Trophoblast cell (in vitro differentiated cells and primary cell): ENCODE measurements at regions not wholly inside any gene's neighbourhood (a gene's known extent, or its start where the extent isn't known, plus 50 kb on each side); places are given as distances from the start of the nearest gene placed in this dataset.

Source experiments
- DNase-seq, 2 donors: peaks; one replicate each; pipeline ENCODE4 v3.0.0-alpha.2; 2016
- H2AFZ ChIP-seq: 2 replicates; pipeline ENCODE4 v1.6.1; 2013; ENCODE audit warnings: low read length, moderate library complexity, mild to moderate bottlenecking; ENCODE audit not compliant: insufficient read depth, poor library complexity
- H2AK5ac ChIP-seq: 2 replicates; pipeline ENCODE4 v1.6.1; 2013; ENCODE audit warnings: mild to moderate bottlenecking, low read length
- H2BK120ac ChIP-seq: 2 replicates; pipeline ENCODE4 v1.6.1; 2013; ENCODE audit warnings: low read length, mild to moderate bottlenecking, moderate library complexity; ENCODE audit not compliant: insufficient read depth, poor library complexity
- H2BK12ac ChIP-seq: 2 replicates; pipeline ENCODE4 v1.6.1; 2013; ENCODE audit warnings: mild to moderate bottlenecking, low read length, moderate library complexity
- H2BK5ac ChIP-seq: 2 replicates; pipeline ENCODE4 v1.6.1; 2013; ENCODE audit warnings: low read length, low read depth, moderate library complexity, mild to moderate bottlenecking; ENCODE audit not compliant: poor library complexity
- H3K14ac ChIP-seq: 2 replicates; pipeline ENCODE4 v1.6.1; 2013; ENCODE audit warnings: mild to moderate bottlenecking, low read length
- H3K18ac ChIP-seq: 2 replicates; pipeline ENCODE4 v1.6.1; 2013; ENCODE audit warnings: mild to moderate bottlenecking, low read length
- H3K23ac ChIP-seq: 2 replicates; pipeline ENCODE4 v1.6.1; 2013; ENCODE audit warnings: low read length
- H3K27ac ChIP-seq: 2 replicates; pipeline ENCODE4 v1.5.1; 2013; ENCODE audit warnings: low read depth, mild to moderate bottlenecking, inconsistent platforms, low read length, moderate library complexity
- H3K27me3 ChIP-seq: 2 replicates; pipeline ENCODE4 v1.6.1; 2013; ENCODE audit warnings: inconsistent platforms, mild to moderate bottlenecking, low read length, moderate library complexity; ENCODE audit not compliant: insufficient read depth
- H3K36me3 ChIP-seq, 2 experiments: 1 replicate in 1 of 2; 2 replicates in 1 of 2; pipeline ENCODE4 v1.6.1; 2013; ENCODE audit warnings: low read length in 2 of 2, mild to moderate bottlenecking in 2 of 2, moderate library complexity in 1 of 2; ENCODE audit not compliant: insufficient read depth in 2 of 2, control insufficient read depth in 1 of 2
- H3K4ac ChIP-seq: 2 replicates; pipeline ENCODE4 v1.6.1; 2013; ENCODE audit warnings: low read depth, mild to moderate bottlenecking, low read length, moderate library complexity
- H3K4me1 ChIP-seq, 2 experiments: 1 replicate in 1 of 2; 2 replicates in 1 of 2; pipeline ENCODE4 v1.6.1; 2013; ENCODE audit warnings: low read length in 2 of 2, mild to moderate bottlenecking in 2 of 2, moderate library complexity in 1 of 2; ENCODE audit not compliant: insufficient read depth in 2 of 2, control insufficient read depth in 1 of 2
- H3K4me2 ChIP-seq: 2 replicates; pipeline ENCODE4 v1.6.1; 2013; ENCODE audit warnings: inconsistent platforms, mild to moderate bottlenecking, low read length, moderate library complexity
- H3K4me3 ChIP-seq: 2 replicates; pipeline ENCODE4 v1.5.1; 2013; ENCODE audit warnings: mild to moderate bottlenecking, low read depth, low read length, inconsistent platforms
- H3K79me1 ChIP-seq: one replicate; pipeline ENCODE4 v1.6.1; 2013; ENCODE audit warnings: low read length
- H3K79me2 ChIP-seq: 2 replicates; pipeline ENCODE4 v1.6.1; 2013; ENCODE audit warnings: low read length, mild to moderate bottlenecking; ENCODE audit not compliant: control insufficient read depth, insufficient read depth, poor library complexity
- H3K9ac ChIP-seq: 2 replicates; pipeline ENCODE4 v1.6.1; 2013; ENCODE audit warnings: mild to moderate bottlenecking, low read length
- H3K9me3 ChIP-seq: 2 replicates; pipeline ENCODE4 v1.6.1; 2013; ENCODE audit warnings: low read depth, mild to moderate bottlenecking, control low read depth, inconsistent platforms, low read length; ENCODE audit not compliant: insufficient read depth
- H4K12ac ChIP-seq: 2 replicates; pipeline ENCODE4 v1.6.1; 2013; ENCODE audit warnings: low read depth, mild to moderate bottlenecking, low read length, moderate library complexity
- H4K8ac ChIP-seq: 2 replicates; pipeline ENCODE4 v1.6.1; 2013; ENCODE audit warnings: low read depth, mild to moderate bottlenecking, low read length, moderate library complexity
- H4K91ac ChIP-seq: one replicate; pipeline ENCODE4 v1.6.1; 2013; ENCODE audit warnings: low read depth, mild to moderate bottlenecking, low read length, moderate library complexity
- WGBS: extraction: QIAGEN DNeasy Blood & Tissue Kit; methylation state at CpG from one replicate; pipeline ENCODE4 v1.1.7; 2013; ENCODE audit warnings: missing lambda C conversion rate; ENCODE audit not compliant: insufficient read length, insufficient coverage; ENCODE audit errors: extremely low coverage; 5-methylcytosine and 5-hydroxymethylcytosine counted together

- no peak overlapping the region for H2BK5ac ChIP-seq
- H4K91ac ChIP-seq: no peak overlapping the region
- no peaks in the 10 kb centered on the region for H3K27me3 ChIP-seq
- H3K18ac ChIP-seq: no peak overlapping the region
- no peak overlapping the region for H3K14ac ChIP-seq
- no peak overlapping the region for H3K4me3 ChIP-seq
- H2AFZ ChIP-seq: no peak overlapping the region
- H3K9ac ChIP-seq: no peak overlapping the region
- no peaks in the 10 kb centered on the region for H3K4me1 ChIP-seq
- no peak overlapping the region for H4K8ac ChIP-seq
- H4K12ac ChIP-seq: no peak overlapping the region
- H3K4ac ChIP-seq: no peak overlapping the region
- H3K23ac ChIP-seq: no peak overlapping the region
- H2AK5ac ChIP-seq: no peak overlapping the region
- H3K27ac ChIP-seq: no peak overlapping the region
- H3K79me2 ChIP-seq: no peaks in the 10 kb centered on the region
- no peak for DNase-seq
- no CpG with 5 or more reads among the region's 2 CpGs for WGBS
- no peak overlapping the region for H3K4me2 ChIP-seq
- H3K79me1 ChIP-seq: no peaks in the 10 kb centered on the region
- no peak overlapping the region for H2BK120ac ChIP-seq
- H2BK12ac ChIP-seq: no peak overlapping the region
- no peaks in the 10 kb centered on the region for H3K36me3 ChIP-seq
- H3K9me3 ChIP-seq: no peaks in the 10 kb centered on the region
Observed at GRCh38 chrX:139026406-139026805, 314.9 kb upstream of the FGF13 start.

- H2BK12ac ChIP-seq: no peak overlapping the region
- no peaks in the 10 kb centered on the region for H3K79me2 ChIP-seq
- no peak overlapping the region for H3K4me2 ChIP-seq
- H3K4me1 ChIP-seq: no peaks in the 10 kb centered on the region
- no peaks in the 10 kb centered on the region for H3K9me3 ChIP-seq
- no peaks in the 10 kb centered on the region for H3K79me1 ChIP-seq
- H3K4me3 ChIP-seq: no peak overlapping the region
- H3K23ac ChIP-seq: no peak overlapping the region
- no peak overlapping the region for H4K8ac ChIP-seq
- no peak overlapping the region for H2AFZ ChIP-seq
- H3K36me3 ChIP-seq: no peaks in the 10 kb centered on the region
- H3K4ac ChIP-seq: no peak overlapping the region
- no peak overlapping the region for H3K18ac ChIP-seq
- H2BK5ac ChIP-seq: no peak overlapping the region
- H2AK5ac ChIP-seq: no peak overlapping the region
- H4K12ac ChIP-seq: no peak overlapping the region
- H3K14ac ChIP-seq: no peak overlapping the region
- no peak overlapping the region for H4K91ac ChIP-seq
- no peaks in the 10 kb centered on the region for H3K27me3 ChIP-seq
- no peak overlapping the region for H3K27ac ChIP-seq
- H3K9ac ChIP-seq: no peak overlapping the region
- DNase-seq: no peak
- no peak overlapping the region for H2BK120ac ChIP-seq
Observed at GRCh38 chrX:139025816-139026215, 314.3 kb upstream of the FGF13 start.

- Histone ChIP-seq H3K4me1 (no peaks in the 10 kb centered on the region), H3K4me3 (no peak overlapping the region), H3K23ac (no peak overlapping the region), H3K4ac (no peak overlapping the region), H2BK120ac (no peak overlapping the region), H3K9ac (no peak overlapping the region), H3K18ac (no peak overlapping the region), H3K36me3 (no peaks in the 10 kb centered on the region), H2BK5ac (no peak overlapping the region), H2AFZ (no peak overlapping the region), H3K9me3 (no peaks in the 10 kb centered on the region), H4K12ac (no peak overlapping the region), H2AK5ac (no peak overlapping the region), H2BK12ac (no peak overlapping the region), H3K27ac (no peak overlapping the region), H3K4me2 (no peak overlapping the region), H3K27me3 (no peaks in the 10 kb centered on the region), H3K14ac (no peak overlapping the region), H4K91ac (no peak overlapping the region), H4K8ac (no peak overlapping the region), H3K79me2 (no peaks in the 10 kb centered on the region), H3K79me1 (no peaks in the 10 kb centered on the region)
- DNase-seq: no peak
- WGBS: no CpG with 5 or more reads among the region's 3 CpGs
Observed at GRCh38 chrX:139023531-139023930, 312.0 kb upstream of the FGF13 start.

GRCh38 chrX:139020801-139021200, 309.3 kb upstream of the FGF13 start:
- Histone ChIP-seq H2BK5ac (no peak overlapping the region), H3K4me2 (no peak overlapping the region), H3K27me3 (no peaks in the 10 kb centered on the region), H3K9me3 (no peaks in the 10 kb centered on the region), H2AFZ (no peak overlapping the region), H3K79me2 (no peaks in the 10 kb centered on the region), H2AK5ac (no peak overlapping the region), H4K91ac (no peak overlapping the region), H3K14ac (no peak overlapping the region), H3K79me1 (no peaks in the 10 kb centered on the region), H3K27ac (no peak overlapping the region), H3K18ac (no peak overlapping the region), H4K8ac (no peak overlapping the region), H3K4ac (no peak overlapping the region), H3K9ac (no peak overlapping the region), H2BK12ac (no peak overlapping the region), H4K12ac (no peak overlapping the region), H3K4me1 (no peaks in the 10 kb centered on the region), H2BK120ac (no peak overlapping the region), H3K36me3 (no peaks in the 10 kb centered on the region), H3K23ac (no peak overlapping the region), H3K4me3 (no peak overlapping the region)
- no peak for DNase-seq
- WGBS: no CpG with 5 or more reads among the region's 3 CpGs

GRCh38 chrX:139018436-139018835, 306.9 kb upstream of the FGF13 start:
- WGBS: no CpG with 5 or more reads among the region's 2 CpGs
- Histone ChIP-seq H3K14ac (no peak overlapping the region), H4K12ac (no peak overlapping the region)

More at GRCh38 chrX:139018436-139018835, 306.9 kb upstream of the FGF13 start:
- Histone ChIP-seq H3K18ac (no peak overlapping the region), H2BK12ac (no peak overlapping the region), H3K27me3 (no peaks in the 10 kb centered on the region), H3K4me2 (no peak overlapping the region), H4K8ac (no peak overlapping the region), H3K79me2 (no peaks in the 10 kb centered on the region), H4K91ac (no peak overlapping the region), H2BK120ac (no peak overlapping the region), H3K27ac (no peak overlapping the region), H3K4ac (no peak overlapping the region), H3K9ac (no peak overlapping the region), H3K36me3 (no peaks in the 10 kb centered on the region), H3K23ac (no peak overlapping the region), H3K4me3 (no peak overlapping the region), H2AFZ (no peak overlapping the region), H2AK5ac (no peak overlapping the region), H3K4me1 (no peaks in the 10 kb centered on the region), H2BK5ac (no peak overlapping the region), H3K79me1 (no peaks in the 10 kb centered on the region), H3K9me3 (no peaks in the 10 kb centered on the region)
- DNase-seq: no peak
